MM.1S (cell line): ENCODE measurements at regions not wholly inside any gene's neighbourhood (a gene's known extent, or its start where the extent isn't known, plus 50 kb on each side); places are given as distances from the start of the nearest gene placed in this dataset.

ENCODE experiments used
- DNase-seq: peaks from one replicate; pipeline ENCODE4 v3.0.0-alpha.2; 2015
- H2AFZ ChIP-seq: fragments of 300-600 bp; sonication (generic); 2 replicates; pipeline ENCODE4 v1.6.0; 2016; ENCODE audit warnings: antibody characterized with exemption, low read length
- H3F3A ChIP-seq: fragments of 300-600 bp; sonication (generic); 2 replicates; pipeline ENCODE4 v1.6.1; 2016; ENCODE audit warnings: mild to moderate bottlenecking, antibody characterized with exemption, low read length, moderate library complexity, mixed read lengths; ENCODE audit not compliant: insufficient read depth
- H3K27ac ChIP-seq: fragments of 300-600 bp; sonication (generic); 2 replicates; pipeline ENCODE4 v1.5.1; 2016; ENCODE audit warnings: mild to moderate bottlenecking, low read length
- H3K27me3 ChIP-seq: fragments of 300-600 bp; sonication (generic); replicated peaks from 2 replicates; pipeline ENCODE4 v1.6.0; 2016; ENCODE audit warnings: low read length; ENCODE audit not compliant: insufficient read depth
- H3K36me3 ChIP-seq: fragments of 300-600 bp; sonication (generic); replicated peaks from 2 replicates; pipeline ENCODE4 v1.6.1; 2016; ENCODE audit warnings: mild to moderate bottlenecking, low read length, mixed read lengths; ENCODE audit not compliant: insufficient read depth
- H3K4me1 ChIP-seq: fragments of 300-600 bp; sonication (generic); 2 replicates; pipeline ENCODE4 v1.6.1; 2016; ENCODE audit warnings: low read length, mixed read lengths
- H3K4me2 ChIP-seq: fragments of 300-600 bp; sonication (generic); 2 replicates; pipeline ENCODE4 v1.6.0; 2016; ENCODE audit warnings: low read depth, low read length
- H3K4me3 ChIP-seq: fragments of 300-600 bp; sonication (generic); 2 replicates; pipeline ENCODE4 v1.5.1; 2016; ENCODE audit warnings: low read length, mixed read lengths
- H3K79me2 ChIP-seq: fragments of 300-600 bp; sonication (generic); 2 replicates; pipeline ENCODE4 v1.6.1; 2016; ENCODE audit warnings: mixed run types, low read length, mixed read lengths
- H3K9ac ChIP-seq: fragments of 300-600 bp; sonication (generic); 2 replicates; pipeline ENCODE4 v1.6.1; 2016; ENCODE audit warnings: low read length, mixed read lengths
- H3K9me2 ChIP-seq: fragments of 300-600 bp; sonication (generic); replicated peaks from 2 replicates; pipeline ENCODE4 v1.6.1; 2016; ENCODE audit warnings: mild to moderate bottlenecking, low read length, mixed read lengths; ENCODE audit not compliant: insufficient read depth
- H3K9me3 ChIP-seq: fragments of 300-600 bp; sonication (generic); replicated peaks from 2 replicates; pipeline ENCODE4 v1.6.1; 2016; ENCODE audit warnings: mild to moderate bottlenecking, low read length, mixed read lengths; ENCODE audit not compliant: insufficient read depth
- H4K20me1 ChIP-seq: fragments of 300-600 bp; sonication (generic); 2 replicates; pipeline ENCODE4 v1.6.1; 2016; ENCODE audit warnings: mild to moderate bottlenecking, low read length, moderate library complexity, mixed read lengths; ENCODE audit not compliant: insufficient read depth
- CTCF ChIP-seq: fragments of 300-600 bp; sonication (generic); IDR thresholded peaks from 2 replicates; pipeline ENCODE4 v1.5.1; 2016; ENCODE audit warnings: antibody characterized with exemption, low read length, mixed read lengths
- EZH2 ChIP-seq: fragments of 300-600 bp; sonication (generic); optimal IDR thresholded peaks from 2 replicates; pipeline ENCODE3; 2017; ENCODE audit warnings: low read depth, mild to moderate bottlenecking, antibody characterized with exemption, low read length, mixed read lengths
- EZH2phosphoT487 ChIP-seq: fragments of 300-600 bp; sonication (generic); IDR thresholded peaks from 2 replicates; pipeline ENCODE4 v1.6.1; 2018; ENCODE audit warnings: antibody characterized with exemption, low read length

- no peaks in the 10 kb centered on the region for H3K9me2 ChIP-seq
- DNase-seq: no peak
- H3K4me1 ChIP-seq: no peaks in the 10 kb centered on the region
- H3K9ac ChIP-seq: no peak overlapping the region
- TF ChIP-seq CTCF (no peak), EZH2phosphoT487 (no peak), EZH2 (no peak)
- no peak overlapping the region for H3K27ac ChIP-seq
- H3K4me2 ChIP-seq: no peak overlapping the region
- no peaks in the 10 kb centered on the region for H3K79me2 ChIP-seq
- no peak overlapping the region for H3K4me3 ChIP-seq
- no peaks in the 10 kb centered on the region for H3K36me3 ChIP-seq
- no peak overlapping the region for H2AFZ ChIP-seq
- H3K9me3 ChIP-seq: no peaks in the 10 kb centered on the region
- no peaks in the 10 kb centered on the region for H3K27me3 ChIP-seq
- no peaks in the 10 kb centered on the region for H4K20me1 ChIP-seq
- no peaks in the 10 kb centered on the region for H3F3A ChIP-seq
Observed at GRCh38 chr3:164673738-164674137, 404.6 kb downstream of the SI start.

GRCh38 chr3:164658125-164658524 is 420.2 kb downstream of the SI start:
- no peak overlapping the region for H3K4me3 ChIP-seq
- no peak overlapping the region for H3K4me2 ChIP-seq
- no peaks in the 10 kb centered on the region for H3K9me3 ChIP-seq
- no peak overlapping the region for H3K9ac ChIP-seq
- H3K36me3 ChIP-seq: no peaks in the 10 kb centered on the region
- no peaks in the 10 kb centered on the region for H3K79me2 ChIP-seq
- no peaks in the 10 kb centered on the region for H3K27me3 ChIP-seq
- DNase-seq: no peak
- no peaks in the 10 kb centered on the region for H3F3A ChIP-seq
- H3K4me1 ChIP-seq: no peaks in the 10 kb centered on the region
- H2AFZ ChIP-seq: no peak overlapping the region
- TF ChIP-seq EZH2: no peak
- TF ChIP-seq EZH2phosphoT487: no peak
- TF ChIP-seq CTCF: no peak
- H3K9me2 ChIP-seq: no peaks in the 10 kb centered on the region
- no peak overlapping the region for H3K27ac ChIP-seq
- H4K20me1 ChIP-seq: no peaks in the 10 kb centered on the region

- Histone ChIP-seq H3K27ac (no peak overlapping the region), H4K20me1 (no peaks in the 10 kb centered on the region), H3K36me3 (no peaks in the 10 kb centered on the region), H3K9me2 (no peaks in the 10 kb centered on the region; the same call in 1 of the 2 replicates), H3K4me3 (no peak overlapping the region), H3K27me3 (no peaks in the 10 kb centered on the region), H3K4me2 (no peak overlapping the region), H3K4me1 (no peaks in the 10 kb centered on the region), H3F3A (no peaks in the 10 kb centered on the region), H2AFZ (no peak overlapping the region), H3K9ac (no peak overlapping the region), H3K9me3 (no peaks in the 10 kb centered on the region), H3K79me2 (no peaks in the 10 kb centered on the region)
- no peak for DNase-seq
- TF ChIP-seq EZH2phosphoT487 (no peak), CTCF (no peak), EZH2 (no peak)
Observed at GRCh38 chr3:164657631-164658030, 420.7 kb downstream of the SI start.
